ENCODE measurements at regions not wholly inside any gene's neighbourhood (a gene's known extent, or its start where the extent isn't known, plus 50 kb on each side); places are given as distances from the start of the nearest gene placed in this dataset.
"Not testable (repeated sequence)": the region's sequence is repeated elsewhere in the genome, so short reads cannot be mapped to it uniquely, and the experiment has no call there.

- H3K9me3 ChIP-seq (replicated peaks; ENCODE audit: control insufficient read depth, low read depth, low read length), result peaks cover 2% of the 10 kb centered on the region
- no peaks in the 10 kb centered on the region for H3K36me3 ChIP-seq (ENCODE audit: control insufficient read depth, insufficient read depth, low read length)
- no peak overlapping the region for H3K27ac ChIP-seq (ENCODE audit: low read length)
- no peak for DNase-seq
- H3K27me3 ChIP-seq (ENCODE audit: control insufficient read depth, insufficient read depth, low read length), result no peaks in the 10 kb centered on the region
- H3K4me3 ChIP-seq (ENCODE audit: low read length), result no peak overlapping the region
- no CpG with 5 or more reads among the region's 3 CpGs for WGBS (ENCODE audit: insufficient coverage)
- no peaks in the 10 kb centered on the region for H3K4me1 ChIP-seq (ENCODE audit: control insufficient read depth, insufficient read depth, low read length)
These were observed 406.8 kb downstream of the CCDC85A start for GRCh38 chr2:56590611-56591010.

- not testable (repeated sequence) for H3K27me3 ChIP-seq (ENCODE audit: control insufficient read depth, insufficient read depth, low read length); H3K9me3 ChIP-seq (replicated peaks; ENCODE audit: control insufficient read depth, low read depth, low read length); DNase-seq; H3K27ac ChIP-seq (ENCODE audit: low read length); H3K4me1 ChIP-seq (ENCODE audit: control insufficient read depth, insufficient read depth, low read length); H3K36me3 ChIP-seq (ENCODE audit: control insufficient read depth, insufficient read depth, low read length); H3K4me3 ChIP-seq (ENCODE audit: low read length)
- 83% methylated on average over 9 of the region's 9 CpGs for WGBS (ENCODE audit: insufficient coverage)
These were observed 422.3 kb downstream of the CCDC85A start for GRCh38 chr2:56606086-56606485.

- Histone ChIP-seq H3K27me3 (ENCODE audit: control insufficient read depth, insufficient read depth, low read length) (no peaks in the 10 kb centered on the region), H3K9me3 (replicated peaks; ENCODE audit: control insufficient read depth, low read depth, low read length) (peaks cover 2% of the 10 kb centered on the region), H3K4me3 (ENCODE audit: low read length) (no peak overlapping the region), H3K4me1 (ENCODE audit: control insufficient read depth, insufficient read depth, low read length) (no peaks in the 10 kb centered on the region), H3K27ac (ENCODE audit: low read length) (no peak overlapping the region), H3K36me3 (ENCODE audit: control insufficient read depth, insufficient read depth, low read length) (no peaks in the 10 kb centered on the region)
- DNase-seq, result no peak
- no CpG with 5 or more reads among the region's 1 CpG for WGBS (ENCODE audit: insufficient coverage)
These were observed 429.5 kb downstream of the CCDC85A start for GRCh38 chr2:56613254-56613653.

- WGBS (ENCODE audit: insufficient coverage), result no CpG with 5 or more reads among the region's 1 CpG
- peak; percentile 36 for DNase-seq
- Histone ChIP-seq H3K27ac (ENCODE audit: low read length) (no peak overlapping the region), H3K27me3 (ENCODE audit: control insufficient read depth, insufficient read depth, low read length) (no peaks in the 10 kb centered on the region), H3K4me3 (ENCODE audit: low read length) (no peak overlapping the region), H3K4me1 (ENCODE audit: control insufficient read depth, insufficient read depth, low read length) (no peaks in the 10 kb centered on the region), H3K9me3 (replicated peaks; ENCODE audit: control insufficient read depth, low read depth, low read length) (peaks cover 5% of the 10 kb centered on the region), H3K36me3 (ENCODE audit: control insufficient read depth, insufficient read depth, low read length) (no peaks in the 10 kb centered on the region)
These were observed 430.1 kb downstream of the CCDC85A start for GRCh38 chr2:56613920-56614319.

- H3K9me3 ChIP-seq (replicated peaks; ENCODE audit: control insufficient read depth, low read depth, low read length), result peaks cover 8% of the 10 kb centered on the region
- H3K27ac ChIP-seq (ENCODE audit: low read length), result no peak overlapping the region
- H3K4me3 ChIP-seq (ENCODE audit: low read length), result no peak overlapping the region
- no peaks in the 10 kb centered on the region for H3K36me3 ChIP-seq (ENCODE audit: control insufficient read depth, insufficient read depth, low read length)
- no peaks in the 10 kb centered on the region for H3K4me1 ChIP-seq (ENCODE audit: control insufficient read depth, insufficient read depth, low read length)
- H3K27me3 ChIP-seq (ENCODE audit: control insufficient read depth, insufficient read depth, low read length), result no peaks in the 10 kb centered on the region
- DNase-seq, result no peak
- whole genome bisulfite sequencing (ENCODE audit: insufficient coverage), result 83% methylated on average over 1 of the region's 3 CpGs
These were observed 432.0 kb downstream of the CCDC85A start for GRCh38 chr2:56615760-56616159.

GRCh38 chr2:56624181-56624580 is 440.4 kb downstream of the CCDC85A start:
- peaks cover 2% of the 10 kb centered on the region for H3K9me3 ChIP-seq (replicated peaks; ENCODE audit: control insufficient read depth, low read depth, low read length)
- no peak for DNase-seq
- 71% methylated on average over 1 of the region's 1 CpG for WGBS (ENCODE audit: insufficient coverage)
- H3K4me3 ChIP-seq (ENCODE audit: low read length), result no peak overlapping the region
- no peak overlapping the region for H3K27ac ChIP-seq (ENCODE audit: low read length)
- H3K4me1 ChIP-seq (ENCODE audit: control insufficient read depth, insufficient read depth, low read length), result no peaks in the 10 kb centered on the region
- H3K36me3 ChIP-seq (ENCODE audit: control insufficient read depth, insufficient read depth, low read length), result no peaks in the 10 kb centered on the region
- H3K27me3 ChIP-seq (ENCODE audit: control insufficient read depth, insufficient read depth, low read length), result no peaks in the 10 kb centered on the region

GRCh38 chr2:56626927-56627326 is 443.1 kb downstream of the CCDC85A start:
- DNase-seq, result peak; percentile 10
- Histone ChIP-seq H3K27me3 (ENCODE audit: control insufficient read depth, insufficient read depth, low read length) (no peaks in the 10 kb centered on the region), H3K4me3 (ENCODE audit: low read length) (no peak overlapping the region), H3K36me3 (ENCODE audit: control insufficient read depth, insufficient read depth, low read length) (no peaks in the 10 kb centered on the region), H3K27ac (ENCODE audit: low read length) (no peak overlapping the region), H3K9me3 (replicated peaks; ENCODE audit: control insufficient read depth, low read depth, low read length) (no peaks in the 10 kb centered on the region), H3K4me1 (ENCODE audit: control insufficient read depth, insufficient read depth, low read length) (no peaks in the 10 kb centered on the region)
- no CpG with 5 or more reads among the region's 3 CpGs for WGBS (ENCODE audit: insufficient coverage)

GRCh38 chr2:56630286-56630685 is 446.5 kb downstream of the CCDC85A start:
- Histone ChIP-seq H3K27ac (ENCODE audit: low read length) (no peak overlapping the region), H3K9me3 (replicated peaks; ENCODE audit: control insufficient read depth, low read depth, low read length) (no peaks in the 10 kb centered on the region), H3K4me1 (ENCODE audit: control insufficient read depth, insufficient read depth, low read length) (no peaks in the 10 kb centered on the region), H3K36me3 (ENCODE audit: control insufficient read depth, insufficient read depth, low read length) (no peaks in the 10 kb centered on the region), H3K4me3 (ENCODE audit: low read length) (no peak overlapping the region), H3K27me3 (ENCODE audit: control insufficient read depth, insufficient read depth, low read length) (no peaks in the 10 kb centered on the region)
- WGBS (ENCODE audit: insufficient coverage), result no CpG with 5 or more reads among the region's 2 CpGs
- DNase-seq, result no peak

- Histone ChIP-seq H3K27ac (ENCODE audit: low read length) (no peak overlapping the region), H3K36me3 (ENCODE audit: control insufficient read depth, insufficient read depth, low read length) (no peaks in the 10 kb centered on the region), H3K9me3 (replicated peaks; ENCODE audit: control insufficient read depth, low read depth, low read length) (no peaks in the 10 kb centered on the region), H3K4me3 (ENCODE audit: low read length) (no peak overlapping the region), H3K27me3 (ENCODE audit: control insufficient read depth, insufficient read depth, low read length) (no peaks in the 10 kb centered on the region), H3K4me1 (ENCODE audit: control insufficient read depth, insufficient read depth, low read length) (no peaks in the 10 kb centered on the region)
- no CpG with 5 or more reads among the region's 1 CpG for WGBS (ENCODE audit: insufficient coverage)
- DNase-seq, result no peak
These were observed 464.2 kb downstream of the CCDC85A start for GRCh38 chr2:56647997-56648396.

- WGBS (ENCODE audit: insufficient coverage), result no CpG with 5 or more reads among the region's 2 CpGs
- no peak overlapping the region for H3K27ac ChIP-seq (ENCODE audit: low read length)
- no peak for DNase-seq
- no peak overlapping the region for H3K4me3 ChIP-seq (ENCODE audit: low read length)
- no peaks in the 10 kb centered on the region for H3K27me3 ChIP-seq (ENCODE audit: control insufficient read depth, insufficient read depth, low read length)
- H3K36me3 ChIP-seq (ENCODE audit: control insufficient read depth, insufficient read depth, low read length), result no peaks in the 10 kb centered on the region
- no peaks in the 10 kb centered on the region for H3K9me3 ChIP-seq (replicated peaks; ENCODE audit: control insufficient read depth, low read depth, low read length)
- H3K4me1 ChIP-seq (ENCODE audit: control insufficient read depth, insufficient read depth, low read length), result no peaks in the 10 kb centered on the region
These were observed 465.0 kb downstream of the CCDC85A start for GRCh38 chr2:56648802-56649201.

GRCh38 chr2:56654936-56655335 is 471.1 kb downstream of the CCDC85A start:
- no peak for DNase-seq
- no peaks in the 10 kb centered on the region for H3K27me3 ChIP-seq (ENCODE audit: control insufficient read depth, insufficient read depth, low read length)

More at GRCh38 chr2:56654936-56655335, 471.1 kb downstream of the CCDC85A start:
- Histone ChIP-seq H3K9me3 (replicated peaks; ENCODE audit: control insufficient read depth, low read depth, low read length) (no peaks in the 10 kb centered on the region), H3K36me3 (ENCODE audit: control insufficient read depth, insufficient read depth, low read length) (no peaks in the 10 kb centered on the region), H3K27ac (ENCODE audit: low read length) (no peak overlapping the region), H3K4me3 (ENCODE audit: low read length) (no peak overlapping the region), H3K4me1 (ENCODE audit: control insufficient read depth, insufficient read depth, low read length) (no peaks in the 10 kb centered on the region)

All from muscle of leg (tissue), 3 donors.